ENCODE measurements at regions not wholly inside any gene's neighbourhood (a gene's known extent, or its start where the extent isn't known, plus 50 kb on each side); places are given as distances from the start of the nearest gene placed in this dataset.

GRCh38 chr11:97163631-97164191 is 773.9 kb downstream of the JRKL start:
- TF ChIP-seq CTCF (IDR thresholded peaks at IDR 0.05) (no peak), EZH2 (IDR thresholded peaks at IDR 0.05; ENCODE audit: borderline replicate concordance, insufficient read depth, low read depth, low read length, poor library complexity, severe bottlenecking) (no peak)
